MM.1S (cell line): ENCODE measurements at regions not wholly inside any gene's neighbourhood (a gene's known extent, or its start where the extent isn't known, plus 50 kb on each side); places are given as distances from the start of the nearest gene placed in this dataset.

Experiments
- DNase-seq: peaks from one replicate; pipeline ENCODE4 v3.0.0-alpha.2; 2015
- H2AFZ ChIP-seq: fragments of 300-600 bp; sonication (generic); 2 replicates; pipeline ENCODE4 v1.6.0; 2016; ENCODE audit warnings: antibody characterized with exemption, low read length
- H3F3A ChIP-seq: fragments of 300-600 bp; sonication (generic); 2 replicates; pipeline ENCODE4 v1.6.1; 2016; ENCODE audit warnings: mild to moderate bottlenecking, antibody characterized with exemption, low read length, moderate library complexity, mixed read lengths; ENCODE audit not compliant: insufficient read depth
- H3K27ac ChIP-seq: fragments of 300-600 bp; sonication (generic); 2 replicates; pipeline ENCODE4 v1.5.1; 2016; ENCODE audit warnings: mild to moderate bottlenecking, low read length
- H3K27me3 ChIP-seq: fragments of 300-600 bp; sonication (generic); replicated peaks from 2 replicates; pipeline ENCODE4 v1.6.0; 2016; ENCODE audit warnings: low read length; ENCODE audit not compliant: insufficient read depth
- H3K36me3 ChIP-seq: fragments of 300-600 bp; sonication (generic); replicated peaks from 2 replicates; pipeline ENCODE4 v1.6.1; 2016; ENCODE audit warnings: mild to moderate bottlenecking, low read length, mixed read lengths; ENCODE audit not compliant: insufficient read depth
- H3K4me1 ChIP-seq: fragments of 300-600 bp; sonication (generic); 2 replicates; pipeline ENCODE4 v1.6.1; 2016; ENCODE audit warnings: low read length, mixed read lengths
- H3K4me2 ChIP-seq: fragments of 300-600 bp; sonication (generic); 2 replicates; pipeline ENCODE4 v1.6.0; 2016; ENCODE audit warnings: low read depth, low read length
- H3K4me3 ChIP-seq: fragments of 300-600 bp; sonication (generic); 2 replicates; pipeline ENCODE4 v1.5.1; 2016; ENCODE audit warnings: low read length, mixed read lengths
- H3K79me2 ChIP-seq: fragments of 300-600 bp; sonication (generic); 2 replicates; pipeline ENCODE4 v1.6.1; 2016; ENCODE audit warnings: mixed run types, low read length, mixed read lengths
- H3K9ac ChIP-seq: fragments of 300-600 bp; sonication (generic); 2 replicates; pipeline ENCODE4 v1.6.1; 2016; ENCODE audit warnings: low read length, mixed read lengths
- H3K9me2 ChIP-seq: fragments of 300-600 bp; sonication (generic); replicated peaks from 2 replicates; pipeline ENCODE4 v1.6.1; 2016; ENCODE audit warnings: mild to moderate bottlenecking, low read length, mixed read lengths; ENCODE audit not compliant: insufficient read depth
- H3K9me3 ChIP-seq: fragments of 300-600 bp; sonication (generic); replicated peaks from 2 replicates; pipeline ENCODE4 v1.6.1; 2016; ENCODE audit warnings: mild to moderate bottlenecking, low read length, mixed read lengths; ENCODE audit not compliant: insufficient read depth
- H4K20me1 ChIP-seq: fragments of 300-600 bp; sonication (generic); 2 replicates; pipeline ENCODE4 v1.6.1; 2016; ENCODE audit warnings: mild to moderate bottlenecking, low read length, moderate library complexity, mixed read lengths; ENCODE audit not compliant: insufficient read depth
- EZH2 ChIP-seq: fragments of 300-600 bp; sonication (generic); optimal IDR thresholded peaks from 2 replicates; pipeline ENCODE3; 2017; ENCODE audit warnings: low read depth, mild to moderate bottlenecking, antibody characterized with exemption, low read length, mixed read lengths
- EZH2phosphoT487 ChIP-seq: fragments of 300-600 bp; sonication (generic); IDR thresholded peaks from 2 replicates; pipeline ENCODE4 v1.6.1; 2018; ENCODE audit warnings: antibody characterized with exemption, low read length
- TF ChIP-seq, protein P1 (sequence below): fragments of 300-600 bp; sonication (generic); IDR thresholded peaks from 2 replicates; pipeline ENCODE4 v1.5.1; 2016; ENCODE audit warnings: antibody characterized with exemption, low read length, mixed read lengths

DNA sequence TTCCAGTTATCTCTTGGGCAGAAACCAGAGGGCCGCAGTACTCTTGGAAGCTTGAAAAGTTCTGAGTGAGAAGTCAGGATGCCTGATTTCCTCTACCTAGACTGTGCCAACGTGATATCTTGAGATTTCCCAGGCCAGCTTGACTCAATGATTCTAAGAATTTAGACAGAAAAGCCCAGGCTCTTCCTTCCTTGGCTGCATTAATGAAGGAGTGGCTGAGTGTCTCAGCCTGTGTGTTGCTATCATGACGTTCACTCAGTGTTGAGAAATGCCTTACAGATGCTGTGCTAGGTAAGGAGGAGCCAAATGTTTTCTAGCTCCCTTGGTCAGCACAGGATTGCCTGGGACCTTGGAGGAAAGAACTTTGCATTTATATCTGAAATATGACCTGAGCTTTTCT is 454.1 kb upstream of the USP24 start:
- no peak overlapping the region for H3K27ac ChIP-seq

DNA sequence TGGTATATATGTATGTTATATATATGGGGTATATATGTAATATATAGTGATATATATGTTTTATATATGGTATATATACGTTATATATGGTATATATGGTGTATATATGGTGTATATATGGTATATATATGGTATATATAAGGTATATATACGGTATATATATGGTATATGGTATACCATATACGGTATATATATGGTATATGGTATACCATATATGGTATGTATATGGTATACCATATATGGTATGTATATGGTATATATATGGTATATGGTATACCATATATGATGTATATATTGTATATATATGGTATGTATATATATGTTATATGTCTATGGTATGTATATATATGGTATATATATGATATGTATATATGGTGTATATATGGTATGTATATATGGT is 447.7 kb upstream of the USP24 start:
- Histone ChIP-seq H3K79me2 (no peaks in the 10 kb centered on the region), H3K4me2 (no peak overlapping the region), H3K4me1 (no peaks in the 10 kb centered on the region), H3K4me3 (no peak overlapping the region), H4K20me1 (no peaks in the 10 kb centered on the region), H2AFZ (no peak overlapping the region), H3F3A (no peaks in the 10 kb centered on the region), H3K9me2 (no peaks in the 10 kb centered on the region), H3K27ac (no peak overlapping the region), H3K9ac (no peak overlapping the region), H3K36me3 (no peaks in the 10 kb centered on the region), H3K9me3 (no peaks in the 10 kb centered on the region), H3K27me3 (no peaks in the 10 kb centered on the region)
- no peak for DNase-seq
- TF ChIP-seq EZH2phosphoT487: no peak
- TF ChIP-seq EZH2: no peak

More for the DNA sequence above, 454.1 kb upstream of the USP24 start:
- no peak overlapping the region for H3K9ac ChIP-seq
- no peak for TF ChIP-seq EZH2
- H3F3A ChIP-seq: no peaks in the 10 kb centered on the region
- no peaks in the 10 kb centered on the region for H4K20me1 ChIP-seq
- no peaks in the 10 kb centered on the region for H3K9me3 ChIP-seq
- H3K9me2 ChIP-seq: no peaks in the 10 kb centered on the region
- no peak overlapping the region for H3K4me2 ChIP-seq
- H3K36me3 ChIP-seq: no peaks in the 10 kb centered on the region
- H3K4me1 ChIP-seq: no peaks in the 10 kb centered on the region
- no peaks in the 10 kb centered on the region for H3K79me2 ChIP-seq
- H3K4me3 ChIP-seq: no peak overlapping the region
- DNase-seq: no peak
- no peak overlapping the region for H2AFZ ChIP-seq
- no peaks in the 10 kb centered on the region for H3K27me3 ChIP-seq

DNA sequence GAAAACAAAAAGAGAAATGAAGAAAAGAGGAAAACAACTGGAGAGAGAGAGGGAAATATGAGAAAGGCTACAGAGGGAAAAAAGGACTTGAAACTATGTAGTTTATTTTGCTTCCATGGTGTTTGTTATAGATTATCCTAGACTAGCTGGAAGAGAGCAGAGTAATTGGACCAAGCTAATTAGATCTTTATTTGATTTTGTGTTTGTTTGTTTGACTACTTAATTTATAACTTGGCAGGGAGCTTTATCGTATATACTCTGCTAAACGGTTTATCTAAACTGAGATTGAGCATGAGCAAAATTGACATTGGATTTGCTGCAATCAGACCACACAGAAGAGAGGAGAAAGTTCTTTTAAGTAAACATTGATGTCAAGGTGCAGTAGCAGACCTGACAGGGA is 443.8 kb upstream of the USP24 start:
- no peaks in the 10 kb centered on the region for H3K27me3 ChIP-seq
- no peak overlapping the region for H3K9ac ChIP-seq
- no peak for DNase-seq
- TF ChIP-seq EZH2 (no peak), EZH2phosphoT487 (no peak)
- TF ChIP-seq, protein P1, sequence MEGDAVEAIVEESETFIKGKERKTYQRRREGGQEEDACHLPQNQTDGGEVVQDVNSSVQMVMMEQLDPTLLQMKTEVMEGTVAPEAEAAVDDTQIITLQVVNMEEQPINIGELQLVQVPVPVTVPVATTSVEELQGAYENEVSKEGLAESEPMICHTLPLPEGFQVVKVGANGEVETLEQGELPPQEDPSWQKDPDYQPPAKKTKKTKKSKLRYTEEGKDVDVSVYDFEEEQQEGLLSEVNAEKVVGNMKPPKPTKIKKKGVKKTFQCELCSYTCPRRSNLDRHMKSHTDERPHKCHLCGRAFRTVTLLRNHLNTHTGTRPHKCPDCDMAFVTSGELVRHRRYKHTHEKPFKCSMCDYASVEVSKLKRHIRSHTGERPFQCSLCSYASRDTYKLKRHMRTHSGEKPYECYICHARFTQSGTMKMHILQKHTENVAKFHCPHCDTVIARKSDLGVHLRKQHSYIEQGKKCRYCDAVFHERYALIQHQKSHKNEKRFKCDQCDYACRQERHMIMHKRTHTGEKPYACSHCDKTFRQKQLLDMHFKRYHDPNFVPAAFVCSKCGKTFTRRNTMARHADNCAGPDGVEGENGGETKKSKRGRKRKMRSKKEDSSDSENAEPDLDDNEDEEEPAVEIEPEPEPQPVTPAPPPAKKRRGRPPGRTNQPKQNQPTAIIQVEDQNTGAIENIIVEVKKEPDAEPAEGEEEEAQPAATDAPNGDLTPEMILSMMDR: no peak
- H3K4me2 ChIP-seq: no peak overlapping the region
- H3F3A ChIP-seq: no peaks in the 10 kb centered on the region
- H2AFZ ChIP-seq: no peak overlapping the region
- H3K27ac ChIP-seq: no peak overlapping the region
- H3K79me2 ChIP-seq: no peaks in the 10 kb centered on the region
- no peaks in the 10 kb centered on the region for H4K20me1 ChIP-seq
- no peak overlapping the region for H3K4me3 ChIP-seq
- no peaks in the 10 kb centered on the region for H3K4me1 ChIP-seq
- no peaks in the 10 kb centered on the region for H3K9me2 ChIP-seq
- H3K36me3 ChIP-seq: no peaks in the 10 kb centered on the region
- H3K9me3 ChIP-seq: no peaks in the 10 kb centered on the region

DNA sequence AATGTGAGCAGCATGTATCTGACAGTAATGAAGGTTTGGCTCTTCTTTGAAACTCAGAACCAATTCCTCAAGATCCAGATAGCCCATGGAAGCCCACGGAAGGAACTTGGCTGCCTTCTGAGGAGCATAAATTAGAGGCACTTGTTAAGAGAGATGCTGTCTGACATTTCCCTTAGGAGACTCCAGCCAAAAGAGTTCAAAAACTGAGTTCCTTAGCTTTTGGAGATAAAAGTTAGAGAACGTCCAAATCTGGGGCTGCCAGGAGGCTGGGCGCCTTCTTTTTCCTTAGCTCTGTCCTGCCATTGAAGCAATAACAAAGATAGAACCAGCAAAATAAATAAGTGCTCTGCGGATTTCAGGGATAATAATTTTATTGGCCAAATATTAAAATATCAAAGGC is 439.6 kb upstream of the USP24 start:
- no peaks in the 10 kb centered on the region for H4K20me1 ChIP-seq
- no peak overlapping the region for H3K9ac ChIP-seq
- no peaks in the 10 kb centered on the region for H3K36me3 ChIP-seq
- no peaks in the 10 kb centered on the region for H3K79me2 ChIP-seq
- no peak overlapping the region for H3K4me2 ChIP-seq
- no peak overlapping the region for H3K4me3 ChIP-seq
- H3K9me2 ChIP-seq: no peaks in the 10 kb centered on the region
- TF ChIP-seq EZH2 (no peak), EZH2phosphoT487 (no peak)
- TF ChIP-seq, protein P1: no peak
- no peak overlapping the region for H2AFZ ChIP-seq
- H3K4me1 ChIP-seq: no peaks in the 10 kb centered on the region
- H3K27me3 ChIP-seq: no peaks in the 10 kb centered on the region
- no peaks in the 10 kb centered on the region for H3K9me3 ChIP-seq
- H3F3A ChIP-seq: no peaks in the 10 kb centered on the region
- H3K27ac ChIP-seq: no peak overlapping the region
- DNase-seq: no peak
